ENCODE measurements at regions not wholly inside any gene's neighbourhood (a gene's known extent, or its start where the extent isn't known, plus 50 kb on each side); places are given as distances from the start of the nearest gene placed in this dataset.

GRCh38 chrX:148363471-148364235, 136.8 kb upstream of the AFF2 start:
- no peak for DNase-seq (ENCODE audit: low read depth in 2 of 3, low spot score in 1 of 3)

GRCh38 chrX:148365233-148365632, 135.2 kb upstream of the AFF2 start:
- DNase-seq (ENCODE audit: low read depth in 2 of 3, low spot score in 1 of 3): no peak

- DNase-seq (ENCODE audit: low read depth in 2 of 3, low spot score in 1 of 3): no peak
Observed at GRCh38 chrX:148371291-148371690, 129.1 kb upstream of the AFF2 start.

GRCh38 chrX:148372925-148373324, 127.5 kb upstream of the AFF2 start:
- DNase-seq (ENCODE audit: low read depth in 2 of 3, low spot score in 1 of 3): no peak

- no peak for DNase-seq (ENCODE audit: low read depth in 2 of 3, low spot score in 1 of 3)
Observed at GRCh38 chrX:148376342-148376741, 124.1 kb upstream of the AFF2 start.

GRCh38 chrX:148380107-148380506, 120.3 kb upstream of the AFF2 start:
- DNase-seq (ENCODE audit: low read depth in 2 of 3, low spot score in 1 of 3): peak in 1 of 3 donors; percentile 1

- peak in 2 of 3 donors; percentile 26 to 42 for DNase-seq (ENCODE audit: low read depth in 2 of 3, low spot score in 1 of 3)
Observed at GRCh38 chrX:148380650-148381561, 119.5 kb upstream of the AFF2 start.

- peak in 1 of 3 donors; percentile 2 for DNase-seq (ENCODE audit: low read depth in 2 of 3, low spot score in 1 of 3)
Observed at GRCh38 chrX:148381603-148382002, 118.8 kb upstream of the AFF2 start.

- no peak for DNase-seq (ENCODE audit: low read depth in 2 of 3, low spot score in 1 of 3)
Observed at GRCh38 chrX:148382983-148383382, 117.4 kb upstream of the AFF2 start.

- DNase-seq (ENCODE audit: low read depth in 2 of 3, low spot score in 1 of 3): no peak
Observed at GRCh38 chrX:148385471-148385870, 114.9 kb upstream of the AFF2 start.

GRCh38 chrX:148389629-148390028, 110.8 kb upstream of the AFF2 start:
- DNase-seq (ENCODE audit: low read depth in 2 of 3, low spot score in 1 of 3): no peak

GRCh38 chrX:148412006-148412405, 88.4 kb upstream of the AFF2 start:
- DNase-seq (ENCODE audit: low read depth in 2 of 3, low spot score in 1 of 3): no peak

GRCh38 chrX:148416142-148416541, 84.3 kb upstream of the AFF2 start:
- no peak for DNase-seq (ENCODE audit: low read depth in 2 of 3, low spot score in 1 of 3)

- no peak for DNase-seq (ENCODE audit: low read depth in 2 of 3, low spot score in 1 of 3)
Observed at GRCh38 chrX:148416931-148417330, 83.5 kb upstream of the AFF2 start.

- DNase-seq (ENCODE audit: low read depth in 2 of 3, low spot score in 1 of 3): no peak
Observed at GRCh38 chrX:148417934-148418333, 82.5 kb upstream of the AFF2 start.

- no peak for DNase-seq (ENCODE audit: low read depth in 2 of 3, low spot score in 1 of 3)
Observed at GRCh38 chrX:148422526-148422925, 77.9 kb upstream of the AFF2 start.

- no peak for DNase-seq (ENCODE audit: low read depth in 2 of 3, low spot score in 1 of 3)
Observed at GRCh38 chrX:148424570-148424969, 75.8 kb upstream of the AFF2 start.

- DNase-seq (ENCODE audit: low read depth in 2 of 3, low spot score in 1 of 3): no peak
Observed at GRCh38 chrX:148426467-148426866, 74.0 kb upstream of the AFF2 start.

GRCh38 chrX:148441387-148441786, 59.0 kb upstream of the AFF2 start:
- DNase-seq (ENCODE audit: low read depth in 2 of 3, low spot score in 1 of 3): no peak

- no peak for DNase-seq (ENCODE audit: low read depth in 2 of 3, low spot score in 1 of 3)
Observed at GRCh38 chrX:148443216-148443615, 57.2 kb upstream of the AFF2 start.

- no peak for DNase-seq (ENCODE audit: low read depth in 2 of 3, low spot score in 1 of 3)
Observed at GRCh38 chrX:148448686-148449085, 51.7 kb upstream of the AFF2 start.
